C4-2B (cell line): ENCODE measurements at regions not wholly inside any gene's neighbourhood (a gene's known extent, or its start where the extent isn't known, plus 50 kb on each side); places are given as distances from the start of the nearest gene placed in this dataset.

Experiments
- CTCF ChIP-seq: fragments of 450-650 bp; conservative IDR thresholded peaks from 2 replicates; pipeline ENCODE4 v1.5.1; 2017; ENCODE audit warnings: mild to moderate bottlenecking
- ZFX ChIP-seq: fragments of 450-650 bp; IDR thresholded peaks from 2 replicates; pipeline ENCODE4 v1.6.1; 2017

GRCh38 chr3:87491843-87492242, 215.5 kb upstream of the POU1F1 start:
- TF ChIP-seq CTCF (no peak), ZFX (no peak)
